NT2/D1 (cell line): ENCODE measurements at regions not wholly inside any gene's neighbourhood (a gene's known extent, or its start where the extent isn't known, plus 50 kb on each side); places are given as distances from the start of the nearest gene placed in this dataset.

ENCODE experiments used
- SUZ12 ChIP-seq: IDR thresholded peaks from 2 replicates; pipeline ENCODE4 v1.6.1; 2011; ENCODE audit not compliant: insufficient read length, insufficient read depth; ENCODE audit errors: extremely low read depth
- ZNF274 ChIP-seq: IDR thresholded peaks from 2 replicates; pipeline ENCODE4 v1.6.1; 2011; ENCODE audit warnings: mild to moderate bottlenecking, low read depth, low read length

DNA sequence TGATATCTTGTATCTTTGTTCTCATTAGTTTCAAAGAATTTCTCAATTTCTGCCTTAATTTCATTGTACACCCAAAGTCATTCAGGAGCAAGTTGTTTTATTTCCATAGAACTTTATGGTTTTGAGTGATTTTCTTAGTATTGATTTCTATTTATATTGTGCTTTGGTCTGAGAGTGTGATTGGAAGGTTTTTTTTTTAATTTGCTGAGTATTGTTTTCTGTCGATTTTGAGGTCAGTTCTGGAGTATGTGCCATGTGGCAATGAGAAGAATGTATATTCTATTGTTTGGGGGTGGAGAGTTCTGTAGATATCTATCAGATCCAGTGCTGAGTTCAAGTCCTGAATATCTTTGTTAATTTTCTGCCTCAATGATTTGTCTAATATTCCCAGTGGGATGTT lies 138.4 kb downstream of the MOBP start:
- TF ChIP-seq SUZ12 (no peak), ZNF274 (no peak)
